ENCODE measurements at regions not wholly inside any gene's neighbourhood (a gene's known extent, or its start where the extent isn't known, plus 50 kb on each side); places are given as distances from the start of the nearest gene placed in this dataset.

- TF ChIP-seq YY1 (IDR thresholded peaks at IDR 0.05; ENCODE audit: insufficient read depth, insufficient read length) (no peak), SUZ12 (IDR thresholded peaks at IDR 0.05; ENCODE audit: extremely low read depth, insufficient read depth, insufficient read length) (no peak)
These were observed 92.0 kb upstream of the CCN2 start for GRCh38 chr6:132043148-132043547.
